GM10248 (cell line): ENCODE measurements at regions not wholly inside any gene's neighbourhood (a gene's known extent, or its start where the extent isn't known, plus 50 kb on each side); places are given as distances from the start of the nearest gene placed in this dataset.

ENCODE experiments used
- CTCF ChIA-PET: fragments of 300-600 bp; sonication (Branson Sonifier 250); formaldehyde crosslinking; extraction: SDS; loops from one replicate; lab custom pipeline; 2021; ENCODE audit warnings: antibody characterized with exemption; lab: Yijun Ruan, JAX
- POLR2A ChIA-PET: fragments of 350-650 bp; sonication (Branson Sonifier 250); formaldehyde crosslinking; extraction: SDS; loops from one replicate; lab custom pipeline; 2020; ENCODE audit warnings: antibody characterized with exemption; lab: Yijun Ruan, JAX
- DNase-seq: peaks from one replicate; pipeline ENCODE4 v3.0.0; 2012; ENCODE audit errors: extremely low spot score
- CTCF ChIP-seq: IDR thresholded peaks from 2 replicates; pipeline ENCODE4 v1.5.1; 2012; ENCODE audit warnings: mild to moderate bottlenecking, low read depth; ENCODE audit errors: extremely low read depth, missing control alignments, control extremely low read depth

- ChIA-PET CTCF (no interaction called here), POLR2A (no interaction called here)
- TF ChIP-seq CTCF = no peak
- DNase-seq = no peak
Observed at GRCh38 chr14:55899531-55899930, 218.7 kb upstream of the PELI2 start.

- TF ChIP-seq CTCF = no peak
- DNase-seq = no peak
- CTCF ChIA-PET = interaction anchor here (1.0 kb wide), 1 partner anchor 22 kb away, joined by 5 read pairs; no protein-coding TSS in a partner anchor
- POLR2A ChIA-PET = no interaction called here
Observed at GRCh38 chr14:55900749-55901148, 217.5 kb upstream of the PELI2 start.

- no peak for DNase-seq
- ChIA-PET CTCF (interaction anchor here (1.0 kb wide), 1 partner anchor 21 kb away, joined by 5 read pairs; no protein-coding TSS in a partner anchor), POLR2A (no interaction called here)
- TF ChIP-seq CTCF = no peak
Observed at GRCh38 chr14:55901291-55901690, 216.9 kb upstream of the PELI2 start.

GRCh38 chr14:55902241-55902640 lies 216.0 kb upstream of the PELI2 start:
- DNase-seq = no peak
- ChIA-PET CTCF (no interaction called here), POLR2A (no interaction called here)
- TF ChIP-seq CTCF = no peak

- ChIA-PET POLR2A (no interaction called here), CTCF (no interaction called here)
- TF ChIP-seq CTCF = no peak
- no peak for DNase-seq
Observed at GRCh38 chr14:55904086-55904485, 214.1 kb upstream of the PELI2 start.

GRCh38 chr14:55908106-55908505 lies 210.1 kb upstream of the PELI2 start:
- TF ChIP-seq CTCF = no peak
- ChIA-PET POLR2A (no interaction called here), CTCF (interaction anchor here (1.4 kb wide), 1 partner anchor 22 kb away, joined by 4 read pairs; no protein-coding TSS in a partner anchor)
- DNase-seq = no peak

- DNase-seq = no peak
- CTCF ChIA-PET = no interaction called here
- TF ChIP-seq CTCF = no peak
- POLR2A ChIA-PET = no interaction called here
Observed at GRCh38 chr14:55909879-55910278, 208.3 kb upstream of the PELI2 start.
